SJSA1 (cell line): ENCODE measurements at regions not wholly inside any gene's neighbourhood (a gene's known extent, or its start where the extent isn't known, plus 50 kb on each side); places are given as distances from the start of the nearest gene placed in this dataset.

Experiments used
- DNase-seq, 2 experiments: peaks; one replicate each; pipeline ENCODE4 v3.0.0-alpha.2; 2015 to 2020; ENCODE audit warnings: low spot score in 2 of 2, low read depth in 1 of 2
- H3K27ac ChIP-seq: fragments of 250-450 bp; sonication (Bioruptor Pico); 2 replicates; pipeline ENCODE4 v1.5.1; 2020; ENCODE audit warnings: mild to moderate bottlenecking, moderate library complexity
- H3K27me3 ChIP-seq: fragments of 250-450 bp; sonication (Bioruptor Pico); replicated peaks from 2 replicates; pipeline ENCODE4 v1.5.1; 2020; ENCODE audit warnings: mild to moderate bottlenecking, moderate library complexity
- H3K36me3 ChIP-seq: fragments of 250-450 bp; sonication (Bioruptor Pico); 2 replicates; pipeline ENCODE4 v1.5.1; 2020; ENCODE audit warnings: mild to moderate bottlenecking
- H3K4me1 ChIP-seq: fragments of 250-450 bp; sonication (Bioruptor Pico); replicated peaks from 2 replicates; pipeline ENCODE4 v1.6.1; 2021; ENCODE audit warnings: mild to moderate bottlenecking
- H3K4me3 ChIP-seq: fragments of 250-450 bp; sonication (Bioruptor Pico); 2 replicates; pipeline ENCODE4 v1.5.1; 2020; ENCODE audit warnings: mild to moderate bottlenecking
- H3K9me3 ChIP-seq: fragments of 250-450 bp; sonication (Bioruptor Pico); replicated peaks from 2 replicates; pipeline ENCODE4 v1.5.1; 2020; ENCODE audit warnings: mild to moderate bottlenecking

GRCh38 chr1:218694636-218695035, 349.5 kb downstream of the TGFB2 start:
- DNase-seq, result no peak
- no peaks in the 10 kb centered on the region for H3K27me3 ChIP-seq
- no peaks in the 10 kb centered on the region for H3K9me3 ChIP-seq
- H3K4me3 ChIP-seq, result no peak overlapping the region
- no peak overlapping the region for H3K27ac ChIP-seq
- peaks cover 20% of the 10 kb centered on the region for H3K4me1 ChIP-seq
- no peaks in the 10 kb centered on the region for H3K36me3 ChIP-seq

- Histone ChIP-seq H3K27ac (no peak overlapping the region), H3K27me3 (no peaks in the 10 kb centered on the region), H3K36me3 (no peaks in the 10 kb centered on the region), H3K4me1 (peaks cover 25% of the 10 kb centered on the region), H3K4me3 (no peak overlapping the region), H3K9me3 (no peaks in the 10 kb centered on the region)
- no peak for DNase-seq
Observed at GRCh38 chr1:218695525-218695924, 350.4 kb downstream of the TGFB2 start.

GRCh38 chr1:218698141-218698540, 353.0 kb downstream of the TGFB2 start:
- Histone ChIP-seq H3K4me3 (no peak overlapping the region), H3K36me3 (no peaks in the 10 kb centered on the region), H3K27me3 (no peaks in the 10 kb centered on the region), H3K9me3 (no peaks in the 10 kb centered on the region), H3K27ac (no peak overlapping the region), H3K4me1 (peaks cover 28% of the 10 kb centered on the region)
- DNase-seq, result no peak

GRCh38 chr1:218699421-218699820, 354.3 kb downstream of the TGFB2 start:
- no peaks in the 10 kb centered on the region for H3K9me3 ChIP-seq
- peaks cover 38% of the 10 kb centered on the region for H3K4me1 ChIP-seq
- no peak for DNase-seq
- no peaks in the 10 kb centered on the region for H3K27me3 ChIP-seq
- no peak overlapping the region for H3K27ac ChIP-seq
- H3K4me3 ChIP-seq, result no peak overlapping the region
- no peaks in the 10 kb centered on the region for H3K36me3 ChIP-seq

GRCh38 chr1:218699865-218700264, 354.7 kb downstream of the TGFB2 start:
- Histone ChIP-seq H3K27me3 (no peaks in the 10 kb centered on the region), H3K4me3 (no peak overlapping the region), H3K27ac (no peak overlapping the region), H3K36me3 (no peaks in the 10 kb centered on the region), H3K9me3 (0 out of 2 replicates have a peak, but pooled peaks cover 2% of the 10 kb centered on the region), H3K4me1 (peaks cover 39% of the 10 kb centered on the region)
- no peak for DNase-seq

- Histone ChIP-seq H3K27ac (no peak overlapping the region), H3K9me3 (0 out of 2 replicates have a peak, but pooled peaks cover 3% of the 10 kb centered on the region), H3K4me1 (peaks cover 39% of the 10 kb centered on the region), H3K27me3 (no peaks in the 10 kb centered on the region), H3K4me3 (no peak overlapping the region), H3K36me3 (no peaks in the 10 kb centered on the region)
- DNase-seq, result no peak
Observed at GRCh38 chr1:218700666-218701065, 355.5 kb downstream of the TGFB2 start.

DNA sequence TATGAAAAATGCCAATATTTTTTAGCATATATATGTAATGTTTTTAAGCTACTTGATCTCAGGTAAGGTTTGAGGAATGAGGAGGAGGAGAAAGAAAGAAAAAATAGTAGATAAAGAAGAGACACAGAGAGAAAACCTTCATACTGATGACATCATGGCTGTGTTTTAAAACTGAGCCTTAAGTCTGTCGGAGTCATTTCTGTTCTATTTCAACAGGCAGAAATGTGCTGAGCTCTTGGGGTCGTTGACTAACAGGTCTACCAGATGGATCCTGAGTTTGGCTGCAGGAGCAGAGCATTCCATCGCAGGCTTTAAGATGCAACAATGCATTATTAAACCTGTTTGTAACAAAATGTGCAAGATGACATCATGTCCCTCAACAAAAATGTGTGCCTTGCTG, 356.0 kb downstream of the TGFB2 start:
- Histone ChIP-seq H3K36me3 (no peaks in the 10 kb centered on the region), H3K27ac (no peak overlapping the region), H3K9me3 (0 out of 2 replicates have a peak, but pooled peaks cover 3% of the 10 kb centered on the region), H3K27me3 (no peaks in the 10 kb centered on the region), H3K4me3 (no peak overlapping the region), H3K4me1 (peaks cover 40% of the 10 kb centered on the region)
- DNase-seq, result no peak

GRCh38 chr1:218702775-218703174, 357.6 kb downstream of the TGFB2 start:
- no peak for DNase-seq
- H3K9me3 ChIP-seq, result 0 out of 2 replicates have a peak, but pooled peaks cover 3% of the 10 kb centered on the region
- H3K4me1 ChIP-seq, result peaks cover 55% of the 10 kb centered on the region
- no peaks in the 10 kb centered on the region for H3K36me3 ChIP-seq
- no peak overlapping the region for H3K4me3 ChIP-seq
- H3K27me3 ChIP-seq, result no peaks in the 10 kb centered on the region
- H3K27ac ChIP-seq, result no peak overlapping the region

GRCh38 chr1:218703836-218704235, 358.7 kb downstream of the TGFB2 start:
- H3K27ac ChIP-seq, result peak overlapping the region; percentile 95; the same call in 1 of the 2 replicates
- peak in 1 of 2 experiments; percentile 61 for DNase-seq

DNA sequence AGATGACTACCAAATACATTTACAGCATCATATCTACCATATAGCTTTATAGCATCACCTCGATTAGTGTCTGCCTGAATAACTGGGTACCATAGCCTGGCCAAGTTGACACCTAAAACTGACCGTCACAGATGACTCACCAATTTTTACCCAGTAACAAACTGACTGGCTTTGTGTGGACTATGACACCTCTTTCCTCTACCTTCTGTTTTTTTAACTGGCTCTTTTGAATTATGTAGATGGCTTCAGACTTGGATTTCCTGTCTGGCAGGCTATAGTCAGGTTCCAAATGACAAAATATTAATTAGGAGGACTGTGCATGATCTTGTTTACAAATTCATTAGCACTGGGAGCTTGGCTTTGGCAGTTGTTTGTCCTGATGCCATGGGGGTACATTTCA, 360.3 kb downstream of the TGFB2 start:
- Histone ChIP-seq H3K36me3 (no peaks in the 10 kb centered on the region), H3K27me3 (no peaks in the 10 kb centered on the region), H3K4me1 (peaks cover 44% of the 10 kb centered on the region), H3K27ac (peak overlapping the region; percentile 95), H3K4me3 (no peak overlapping the region), H3K9me3 (0 out of 2 replicates have a peak, but pooled peaks cover 3% of the 10 kb centered on the region)
- DNase-seq, result no peak

More at GRCh38 chr1:218703836-218704235, 358.7 kb downstream of the TGFB2 start:
- Histone ChIP-seq H3K27me3 (no peaks in the 10 kb centered on the region), H3K4me1 (peaks cover 55% of the 10 kb centered on the region), H3K36me3 (no peaks in the 10 kb centered on the region), H3K4me3 (no peak overlapping the region), H3K9me3 (0 out of 2 replicates have a peak, but pooled peaks cover 3% of the 10 kb centered on the region)

DNA sequence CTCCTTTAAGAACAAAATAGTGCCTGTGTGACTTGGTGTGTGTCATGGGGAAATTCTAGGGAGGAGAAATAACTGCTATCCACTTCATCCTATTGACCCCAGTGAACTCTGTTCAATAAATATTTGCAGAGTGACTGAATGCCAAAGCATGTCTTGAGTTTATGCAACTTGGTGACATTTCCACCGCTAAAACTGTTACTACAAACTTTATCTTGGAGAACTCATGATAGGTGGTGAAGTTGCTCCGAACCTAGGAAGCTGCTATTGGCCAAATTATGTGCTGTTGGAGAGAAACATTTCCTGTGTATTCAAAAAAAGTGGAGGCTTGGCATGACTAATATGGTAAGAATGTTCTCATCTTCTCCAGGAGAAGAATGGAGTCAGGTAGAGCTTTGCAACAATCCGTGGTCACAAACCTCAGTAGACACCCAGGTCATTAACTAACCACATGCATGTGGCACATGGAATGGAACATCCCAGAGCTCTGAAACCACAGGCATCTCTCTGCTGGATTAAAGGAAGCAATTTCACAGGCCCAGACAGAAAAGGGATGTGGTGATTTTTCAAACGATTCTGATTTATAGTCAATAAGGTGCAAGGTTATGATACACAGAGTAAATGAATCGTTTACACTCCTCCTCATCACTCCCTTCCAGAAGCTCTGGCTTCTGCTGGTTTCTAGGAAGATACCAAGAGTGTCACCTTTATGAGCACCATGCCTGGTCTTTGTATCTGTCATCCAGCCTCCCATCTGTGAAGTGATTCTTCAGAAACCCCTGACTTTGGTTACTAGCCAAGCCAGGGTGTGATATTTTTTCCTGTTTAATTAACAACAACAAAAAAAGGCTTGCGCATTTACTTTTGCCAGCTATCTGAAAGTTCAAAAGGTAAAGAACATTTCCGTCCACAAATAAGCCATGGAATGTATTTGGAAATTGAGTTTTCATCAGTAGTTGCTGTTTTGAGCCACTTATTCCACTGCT, 361.1 kb downstream of the TGFB2 start:
- no peak overlapping the region for H3K4me3 ChIP-seq
- H3K27ac ChIP-seq, result peak overlapping the region; percentile 95
- no peaks in the 10 kb centered on the region for H3K36me3 ChIP-seq
- 0 out of 2 replicates have a peak, but pooled peaks cover 3% of the 10 kb centered on the region for H3K9me3 ChIP-seq
- no peaks in the 10 kb centered on the region for H3K27me3 ChIP-seq
- peaks cover 49% of the 10 kb centered on the region for H3K4me1 ChIP-seq
- DNase-seq, result peak; percentile 94 to 99

DNA sequence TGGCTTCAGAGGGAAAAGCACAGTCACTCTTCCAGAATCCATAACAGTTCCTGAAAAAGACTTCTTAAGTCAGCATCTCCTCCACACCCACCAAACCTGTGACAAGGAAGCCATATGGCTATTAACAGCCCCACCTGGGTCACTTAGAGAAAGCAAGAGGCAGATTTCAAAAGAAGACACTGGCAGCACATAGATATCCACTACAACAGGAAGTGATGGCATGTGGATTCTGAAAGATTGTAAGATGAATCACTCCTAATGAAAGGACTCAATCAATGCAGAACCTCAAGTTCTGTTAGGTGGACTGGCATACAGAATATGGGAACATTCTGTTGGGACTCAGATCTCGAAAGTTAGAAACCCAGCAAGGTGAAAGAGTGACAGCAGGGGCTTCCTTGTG, 365.9 kb downstream of the TGFB2 start:
- no peak overlapping the region for H3K4me3 ChIP-seq
- H3K27me3 ChIP-seq, result no peaks in the 10 kb centered on the region
- DNase-seq, result no peak
- H3K4me1 ChIP-seq, result peaks cover 29% of the 10 kb centered on the region
- H3K27ac ChIP-seq, result no peak overlapping the region
- H3K9me3 ChIP-seq, result no peaks in the 10 kb centered on the region
- no peaks in the 10 kb centered on the region for H3K36me3 ChIP-seq

DNA sequence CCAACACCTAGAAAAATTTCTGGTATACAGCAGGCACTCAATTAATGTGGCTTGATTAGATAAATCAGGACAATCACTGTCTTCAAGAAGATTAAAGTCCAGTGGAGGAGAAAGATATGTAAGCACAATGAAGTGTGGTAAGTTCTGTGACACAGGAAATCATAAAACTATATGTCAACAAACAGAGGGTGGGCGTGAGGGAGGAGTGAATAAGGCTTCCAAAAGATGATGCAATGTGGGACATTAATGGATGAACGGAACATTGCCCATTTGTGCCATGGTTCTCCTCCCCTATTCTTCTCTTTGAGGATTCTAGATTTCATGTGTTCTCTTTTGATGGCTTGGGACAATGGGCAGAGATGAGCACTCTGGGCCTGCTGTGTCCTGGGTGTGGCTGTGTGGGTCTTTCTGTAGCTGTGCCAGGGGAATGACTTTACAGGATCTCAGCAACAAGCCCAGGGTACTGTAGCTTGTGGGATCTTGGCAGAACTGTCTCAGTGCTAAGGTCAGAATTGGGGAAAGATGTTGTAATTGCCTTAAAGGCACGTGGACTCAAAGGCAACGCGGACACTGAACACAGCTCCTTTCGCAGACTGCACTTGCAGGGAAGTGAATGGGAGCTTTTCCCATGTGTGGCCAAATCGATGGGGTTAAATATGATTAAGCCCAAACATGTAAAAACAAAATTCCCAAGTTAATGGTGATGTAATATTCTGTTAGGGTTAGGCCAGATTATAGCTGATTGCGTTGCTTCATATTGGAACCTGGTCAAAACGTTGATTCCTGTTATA, 366.9 kb downstream of the TGFB2 start:
- H3K9me3 ChIP-seq, result no peaks in the 10 kb centered on the region
- H3K4me1 ChIP-seq, result peaks cover 28% of the 10 kb centered on the region
- no peaks in the 10 kb centered on the region for H3K27me3 ChIP-seq
- DNase-seq, result peak in 1 of 2 experiments; percentile 57
- no peaks in the 10 kb centered on the region for H3K36me3 ChIP-seq
- no peak overlapping the region for H3K4me3 ChIP-seq
- no peak overlapping the region; the same call in 1 of the 2 replicates for H3K27ac ChIP-seq
